GM18499 (cell line): ENCODE measurements at regions not wholly inside any gene's neighbourhood (a gene's known extent, or its start where the extent isn't known, plus 50 kb on each side); places are given as distances from the start of the nearest gene placed in this dataset.
A peak's percentile ranks its signal among the peaks of the same experiment; 100 is the strongest.
"Not testable (repeated sequence)": the region's sequence is repeated elsewhere in the genome, so short reads cannot be mapped to it uniquely, and the experiment has no call there.

Source experiments
- ATAC-seq: cut with Tn5 transposase; IDR thresholded peaks from one replicate; pipeline ENCODE4 v1.9.1; 2021; ENCODE audit warnings: moderate number of reproducible peaks; ENCODE audit not compliant: insufficient read depth, unreplicated experiment

DNA sequence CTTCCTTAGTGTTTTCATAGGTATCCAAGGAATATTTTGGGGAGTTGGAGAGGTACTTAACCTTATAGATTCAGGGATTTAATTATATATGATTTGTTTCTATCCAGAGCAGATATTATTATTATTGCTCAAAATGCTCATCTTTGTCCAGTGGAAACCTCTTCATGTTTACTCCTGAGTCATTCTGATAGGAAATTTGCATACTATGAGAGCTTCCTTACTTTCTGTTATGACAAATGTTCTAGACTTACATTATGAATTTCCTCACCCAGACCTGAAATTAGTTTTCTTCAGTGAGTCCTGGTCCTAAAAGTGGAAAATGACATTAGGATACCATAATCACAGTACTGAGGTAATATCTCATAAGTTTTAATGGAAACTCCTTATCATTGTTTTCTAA lies 57.5 kb upstream of the PLPPR5 start:
- ATAC-seq: no peak

DNA sequence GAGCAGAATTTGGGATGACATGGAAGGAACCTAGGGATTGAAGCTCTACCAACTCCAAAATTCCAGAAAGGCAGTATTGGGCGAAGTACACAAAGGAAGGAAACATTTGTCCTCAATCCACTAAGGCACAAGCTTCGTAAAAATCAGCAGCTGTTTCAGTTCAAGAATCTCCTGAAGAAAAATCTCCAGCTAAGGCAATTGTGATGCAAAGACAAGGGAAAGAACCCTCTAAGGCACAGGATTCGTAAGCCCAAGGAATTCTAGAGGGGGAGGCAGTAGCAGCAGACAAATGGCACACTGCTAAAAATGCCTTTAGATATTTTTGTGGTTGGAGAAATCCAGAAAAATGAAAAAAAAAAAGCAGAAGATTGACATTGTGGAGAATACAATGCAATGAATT lies 64.5 kb upstream of the PLPPR5 start:
- no peak for ATAC-seq

DNA sequence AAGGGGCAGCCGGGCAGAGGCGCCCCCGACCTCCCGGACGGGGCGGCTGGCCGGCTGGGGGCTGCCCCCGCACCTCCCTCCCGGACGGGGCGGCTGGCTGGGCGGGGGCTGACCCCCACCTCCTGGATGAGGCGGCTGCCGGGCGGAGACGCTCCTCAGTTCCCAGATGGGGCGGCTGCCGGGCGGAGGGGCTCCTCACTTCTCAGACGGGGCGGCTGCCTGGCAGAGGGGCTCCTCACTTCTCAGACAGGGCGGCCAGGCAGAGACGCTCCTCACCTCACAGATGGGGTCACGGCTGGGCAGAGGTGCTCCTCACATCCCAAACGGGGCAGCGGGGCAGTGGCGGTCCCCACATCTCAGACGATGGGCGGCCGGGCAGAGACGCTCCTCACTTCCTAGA lies 73.9 kb upstream of the PLPPR5 start:
- not testable (repeated sequence) for ATAC-seq

GRCh38 chr1:99082366-99082765 lies 77.7 kb upstream of the PLPPR5 start:
- no peak for ATAC-seq

DNA sequence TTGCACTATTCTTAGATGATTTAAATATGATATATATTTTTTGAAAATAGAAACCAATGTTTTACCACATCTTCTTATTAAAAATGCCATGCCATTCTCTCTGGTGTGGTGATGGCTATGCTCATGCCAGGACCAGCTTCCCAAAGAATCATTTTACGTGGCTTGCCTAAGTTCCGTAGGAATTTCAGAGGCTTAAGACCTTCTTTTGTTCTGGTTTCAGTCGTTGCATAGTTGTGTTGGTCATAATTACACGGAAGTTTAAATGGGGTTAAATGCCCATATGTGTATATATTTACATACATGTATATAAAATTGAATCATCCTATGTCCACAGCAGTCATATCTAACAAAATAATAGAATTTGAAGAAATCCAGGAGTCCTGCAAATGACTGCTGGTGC lies 78.7 kb upstream of the PLPPR5 start:
- ATAC-seq: no peak

GRCh38 chr1:99084562-99084961 lies 79.9 kb upstream of the PLPPR5 start:
- peak; percentile 71 for ATAC-seq

DNA sequence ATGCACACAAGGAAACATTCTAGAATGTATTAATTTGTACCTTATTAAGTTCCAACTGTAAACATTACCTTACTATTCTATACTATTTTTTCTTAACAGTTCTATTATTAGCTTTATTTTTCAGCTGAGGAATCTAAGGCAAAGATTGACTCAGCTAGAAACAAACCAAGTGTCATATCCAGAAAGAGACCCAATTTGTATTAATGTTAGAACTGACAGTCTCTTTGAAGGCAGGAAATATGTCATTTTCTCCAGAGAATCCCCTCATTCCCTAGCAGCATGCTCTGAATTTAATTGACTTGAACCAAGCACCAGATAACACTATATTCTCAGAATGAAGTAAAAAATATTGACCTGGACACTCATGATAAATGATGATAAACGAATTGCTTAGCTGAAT lies 81.4 kb upstream of the PLPPR5 start:
- ATAC-seq: no peak

DNA sequence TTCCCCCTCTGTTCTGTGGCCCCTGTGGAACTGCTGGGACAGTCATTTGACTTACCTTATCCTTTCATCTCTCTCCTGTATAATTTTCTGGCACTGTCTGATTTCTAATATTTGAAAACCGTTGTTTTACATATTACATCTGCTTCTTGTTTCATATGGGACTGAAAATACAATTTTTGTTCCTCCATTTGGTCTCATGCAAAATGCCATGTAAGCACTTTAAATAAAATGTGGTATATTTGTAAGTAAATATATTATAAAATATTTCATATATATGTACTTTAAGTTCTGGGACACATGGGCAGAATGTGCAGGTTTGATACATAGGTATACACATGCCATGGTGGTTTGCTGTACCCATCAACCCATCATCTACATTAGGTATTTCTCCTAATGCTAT lies 93.9 kb upstream of the PLPPR5 start:
- ATAC-seq: no peak

GRCh38 chr1:99106274-99106673 lies 101.6 kb upstream of the PLPPR5 start:
- no peak for ATAC-seq

DNA sequence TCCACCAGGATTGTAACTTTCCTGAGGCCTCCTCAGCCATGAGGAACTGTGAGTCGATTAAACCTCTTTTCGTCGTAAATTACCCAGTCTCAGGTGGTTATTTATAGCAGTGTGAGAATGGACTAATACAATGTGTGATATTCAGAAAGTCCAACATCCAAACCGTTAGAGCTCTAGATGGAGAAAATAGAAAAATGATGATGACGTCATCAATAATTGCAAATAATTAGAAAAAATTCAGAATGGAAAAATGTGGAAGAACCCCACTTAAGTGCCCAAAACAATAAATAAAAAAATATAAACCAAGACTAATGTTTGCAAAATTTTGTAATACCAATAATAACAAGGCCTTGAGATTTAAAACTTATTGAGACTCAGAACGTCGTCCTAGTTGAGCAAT lies 103.0 kb upstream of the PLPPR5 start:
- no peak for ATAC-seq

DNA sequence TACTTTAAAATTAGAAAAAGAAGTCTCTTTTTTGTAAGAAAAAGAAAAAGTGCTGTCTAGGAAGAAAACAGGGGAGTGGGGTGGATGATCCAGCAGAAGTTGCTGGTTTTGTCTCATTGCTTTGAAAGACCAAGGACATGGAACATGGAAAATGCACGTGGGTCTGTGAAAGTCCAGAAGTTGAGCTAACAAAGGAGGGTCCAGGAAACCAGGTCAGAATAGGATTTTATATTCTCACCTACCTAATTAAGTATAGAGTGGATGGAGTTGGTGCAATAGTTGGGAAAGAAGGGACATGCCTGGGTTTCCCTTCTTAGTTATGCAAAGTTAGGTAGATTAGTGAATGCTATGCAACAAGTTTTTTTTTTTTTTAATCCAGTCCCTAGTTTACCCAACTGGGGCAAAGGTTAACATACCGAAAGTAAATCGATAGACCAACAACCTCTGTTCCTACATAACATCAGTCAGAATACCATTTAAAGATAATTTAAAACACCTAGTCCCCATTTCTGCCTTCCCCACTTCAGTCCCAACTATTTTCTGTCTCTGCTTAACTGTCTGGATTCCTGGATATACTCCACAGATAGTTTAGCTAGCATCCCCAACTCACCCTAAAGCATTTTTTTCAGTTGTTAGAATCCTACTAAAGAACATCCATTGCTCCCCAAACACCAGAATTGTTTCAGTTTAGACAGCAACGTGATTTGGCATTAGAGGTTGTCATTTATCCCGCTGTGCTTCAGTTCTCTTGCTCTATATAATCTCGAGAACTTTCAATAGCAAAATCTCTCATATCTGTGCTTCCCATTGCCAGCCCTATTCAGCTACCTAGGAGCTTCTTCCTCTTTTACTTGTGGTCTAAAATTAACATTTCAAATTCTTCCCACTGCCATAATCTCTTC lies 105.7 kb upstream of the PLPPR5 start:
- ATAC-seq: no peak

DNA sequence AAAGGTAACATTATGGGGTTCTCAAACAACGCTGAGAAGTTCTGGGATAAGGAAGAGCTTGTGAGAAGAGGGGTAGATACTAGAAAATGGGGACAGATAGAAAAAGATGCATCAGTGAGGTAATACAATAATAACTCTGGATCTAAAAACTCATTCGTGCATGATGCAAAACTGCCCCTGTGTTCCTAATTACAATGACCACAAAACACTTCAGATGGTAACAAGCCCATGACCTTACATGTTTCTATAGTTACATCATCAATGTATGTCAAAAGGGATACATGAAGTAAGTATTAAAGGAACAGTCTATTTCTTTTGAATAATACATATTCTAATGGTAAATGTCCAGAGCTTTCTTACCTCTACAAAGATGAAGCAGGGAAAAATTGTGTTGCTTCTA lies 110.6 kb upstream of the PLPPR5 start:
- no peak for ATAC-seq

DNA sequence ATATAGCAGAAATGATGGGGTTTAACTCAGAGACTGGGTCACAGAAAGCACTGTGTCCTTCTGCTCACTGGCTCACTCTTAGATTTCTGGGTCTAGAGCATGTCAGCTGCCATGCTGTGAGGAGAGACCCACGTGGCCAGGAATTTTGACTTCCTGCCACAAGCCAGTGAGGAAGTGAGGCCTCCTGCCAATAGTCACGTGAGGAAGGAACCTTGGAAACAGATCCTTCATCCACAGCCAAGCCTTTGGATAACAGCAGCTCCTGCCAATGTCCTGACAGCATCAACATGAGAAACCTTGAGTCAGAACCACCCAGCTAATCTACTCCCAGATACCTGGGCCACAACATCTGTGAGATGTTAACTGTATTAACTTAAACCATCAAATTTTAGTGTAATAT lies 114.5 kb upstream of the PLPPR5 start:
- no peak for ATAC-seq

DNA sequence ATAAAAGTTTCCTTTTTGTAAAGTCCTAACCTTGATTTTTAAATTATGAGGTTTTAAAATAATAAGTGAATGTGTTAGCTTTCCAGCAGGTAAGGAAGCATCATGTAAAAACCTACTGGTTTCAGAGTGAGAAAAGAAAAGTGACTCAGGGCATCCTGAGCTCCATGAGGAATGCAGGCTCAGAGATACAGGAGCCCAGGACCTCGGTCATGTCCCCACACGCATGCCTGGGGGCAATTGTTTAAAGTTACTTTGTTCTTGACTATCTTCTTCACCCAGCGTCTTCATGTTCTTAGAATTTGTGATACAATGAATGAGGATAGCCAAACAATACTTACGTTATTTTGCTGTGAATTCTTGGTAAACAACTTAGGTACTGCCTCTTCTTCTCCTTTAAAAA lies 117.4 kb upstream of the PLPPR5 start:
- no peak for ATAC-seq

- ATAC-seq: no peak
Observed at GRCh38 chr1:99123936-99124335, 119.3 kb upstream of the PLPPR5 start.

- no peak for ATAC-seq
Observed at GRCh38 chr1:99131546-99131945, 126.9 kb upstream of the PLPPR5 start.

- no peak for ATAC-seq
Observed at GRCh38 chr1:99133756-99134500, 129.3 kb upstream of the PLPPR5 start.

DNA sequence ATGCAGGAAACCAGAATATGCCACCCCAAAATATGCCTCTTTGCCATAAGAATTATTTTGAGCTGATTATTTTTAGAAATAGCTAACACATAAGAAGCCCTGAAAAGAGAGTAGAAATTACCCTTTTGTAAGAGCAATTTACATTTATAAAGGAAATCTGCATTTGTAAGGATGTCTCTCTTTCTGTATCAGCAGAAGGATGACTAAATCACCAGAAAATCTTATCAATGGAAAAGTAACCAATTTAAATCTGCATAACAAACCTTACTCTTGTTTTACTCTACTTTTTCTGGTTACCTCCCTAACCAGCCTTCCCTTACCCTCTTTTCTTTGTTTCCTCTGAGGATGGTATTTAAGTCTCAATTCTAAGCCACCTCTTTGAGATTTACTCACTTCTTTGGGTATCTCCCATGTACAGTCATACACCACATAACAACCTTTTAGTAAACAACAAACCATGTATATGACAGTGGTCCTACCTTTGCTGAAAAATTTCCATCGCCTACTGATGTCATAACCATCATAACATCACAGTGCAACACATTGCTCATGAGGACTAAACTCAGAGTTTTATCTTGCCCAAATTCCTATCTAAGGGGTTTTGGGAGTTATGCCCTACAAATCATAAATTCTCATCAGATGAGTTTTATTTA lies 126.6 kb upstream of the PLPPR4 start:
- ATAC-seq: no peak

GRCh38 chr1:99139876-99140275 lies 124.4 kb upstream of the PLPPR4 start:
- ATAC-seq: no peak

DNA sequence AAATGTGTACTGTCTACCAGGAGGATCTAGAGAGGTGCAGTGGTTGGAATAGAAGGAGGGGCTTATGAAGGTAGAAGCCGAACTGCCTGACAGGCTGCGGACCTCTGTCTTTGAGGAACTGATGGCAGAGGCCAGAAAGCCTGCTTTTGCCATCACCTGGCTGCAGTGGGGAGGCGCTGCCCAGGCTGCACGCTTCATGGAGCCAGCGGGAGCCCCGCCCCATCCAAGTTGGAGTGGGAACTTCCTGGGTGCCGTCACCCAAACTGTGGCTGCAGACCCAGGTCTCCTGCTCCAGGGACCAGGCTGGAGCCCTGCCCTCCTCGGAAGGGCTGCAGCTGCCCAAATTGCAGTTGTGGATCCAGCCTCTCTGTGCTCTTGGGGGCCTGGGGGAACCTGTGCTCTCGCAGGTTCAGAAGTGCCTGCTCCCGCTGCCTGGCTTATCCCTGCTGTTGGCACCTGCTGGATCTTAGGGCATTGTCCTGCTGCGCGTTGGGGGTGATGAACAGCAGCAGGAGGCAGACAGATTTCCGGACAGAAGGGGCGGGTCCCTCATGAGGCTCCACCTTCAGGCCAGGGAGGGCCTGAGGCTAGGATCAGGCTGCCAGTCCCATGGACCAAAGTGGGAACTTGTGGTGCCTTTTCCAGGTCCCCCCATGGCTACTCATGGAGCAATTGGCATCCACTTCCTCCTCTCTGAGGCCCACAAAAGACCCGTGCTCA lies 118.0 kb upstream of the PLPPR4 start:
- ATAC-seq: no peak

DNA sequence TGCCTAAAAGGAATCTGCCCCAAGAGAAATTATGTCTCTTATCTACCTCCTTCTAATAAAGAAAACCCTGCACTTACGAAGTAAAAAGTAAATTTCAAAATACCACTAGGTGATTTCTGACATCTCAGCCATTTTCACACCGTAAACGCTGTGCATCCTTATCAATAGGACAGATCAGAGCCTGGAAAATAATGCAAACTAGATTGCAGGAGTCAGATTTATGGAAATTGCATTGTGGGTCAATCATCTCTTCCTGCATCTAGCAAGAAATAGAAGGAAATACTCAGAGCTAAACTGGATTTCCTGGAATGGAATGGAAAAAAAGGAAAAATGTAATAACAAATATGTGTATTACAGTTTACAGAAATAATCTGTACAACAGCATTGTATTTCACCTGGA lies 114.3 kb upstream of the PLPPR4 start:
- no peak for ATAC-seq
